GM21381 (cell line): ENCODE measurements at regions not wholly inside any gene's neighbourhood (a gene's known extent, or its start where the extent isn't known, plus 50 kb on each side); places are given as distances from the start of the nearest gene placed in this dataset.
"Not testable (repeated sequence)": the region's sequence is repeated elsewhere in the genome, so short reads cannot be mapped to it uniquely, and the experiment has no call there.

ENCODE experiments used
- ATAC-seq: cut with Tn5 transposase; IDR thresholded peaks from one replicate; pipeline ENCODE4 v1.9.1; 2021; ENCODE audit warnings: mild to moderate bottlenecking, moderate library complexity; ENCODE audit not compliant: unreplicated experiment

DNA sequence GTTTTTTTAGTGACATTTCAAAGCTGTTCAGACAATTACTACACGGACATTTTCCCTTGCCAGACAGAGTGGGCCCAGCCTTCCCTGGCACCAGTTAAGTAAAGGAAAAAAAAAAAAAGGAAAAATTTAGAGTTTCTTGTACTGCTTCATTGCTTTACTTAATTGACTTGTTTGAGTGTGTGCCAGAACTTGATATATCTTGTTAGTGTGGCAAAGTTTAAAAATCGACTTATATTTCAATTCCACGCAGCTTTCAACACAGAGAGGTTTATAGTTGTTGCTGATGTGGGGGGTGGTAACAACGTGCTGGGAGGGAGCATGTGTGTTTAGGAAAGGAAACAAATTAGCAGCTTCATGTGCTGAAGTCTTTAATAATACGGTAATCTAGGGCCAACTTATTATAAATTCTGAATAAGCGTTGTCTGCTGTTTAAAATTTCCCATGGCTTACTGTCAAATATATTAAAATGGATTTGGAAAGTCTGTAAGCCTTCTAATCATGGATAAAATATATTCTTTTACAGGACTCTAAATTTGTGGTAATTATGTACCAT is 1104.6 kb downstream of the SORCS3 start:
- no peak for ATAC-seq

DNA sequence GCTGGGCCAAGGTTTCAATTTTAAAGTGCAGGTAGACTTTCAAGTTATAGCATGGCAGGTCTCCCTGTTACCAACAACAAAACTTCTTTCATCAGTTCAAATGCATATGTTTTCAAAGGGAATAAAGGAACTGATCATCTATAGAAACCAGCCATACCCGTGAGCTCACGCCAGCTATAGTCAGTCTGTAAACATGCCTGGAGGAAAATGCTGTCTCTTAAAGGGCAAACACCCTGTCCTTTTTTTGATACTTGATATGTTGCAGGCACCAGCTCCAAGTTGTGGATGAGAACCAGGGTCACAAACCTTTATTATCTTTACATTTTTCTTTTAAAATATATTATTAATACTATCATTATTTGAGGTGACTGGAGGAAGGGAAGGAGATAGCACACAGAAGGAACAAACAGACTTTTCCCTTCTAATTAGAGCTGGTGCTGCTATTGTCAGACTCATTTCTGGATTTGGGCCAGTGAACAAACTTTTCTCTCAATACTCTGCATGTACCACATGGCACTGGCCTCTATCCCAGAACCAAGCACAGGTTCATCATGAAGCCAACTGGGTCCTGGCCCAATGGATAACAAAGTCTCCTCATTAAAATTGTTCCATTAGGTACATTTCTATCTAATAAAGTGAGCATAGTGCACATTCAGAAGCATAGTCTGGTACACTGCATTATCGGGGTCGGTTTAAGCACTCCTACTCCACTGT is 1102.4 kb downstream of the SORCS3 start:
- no peak for ATAC-seq

DNA sequence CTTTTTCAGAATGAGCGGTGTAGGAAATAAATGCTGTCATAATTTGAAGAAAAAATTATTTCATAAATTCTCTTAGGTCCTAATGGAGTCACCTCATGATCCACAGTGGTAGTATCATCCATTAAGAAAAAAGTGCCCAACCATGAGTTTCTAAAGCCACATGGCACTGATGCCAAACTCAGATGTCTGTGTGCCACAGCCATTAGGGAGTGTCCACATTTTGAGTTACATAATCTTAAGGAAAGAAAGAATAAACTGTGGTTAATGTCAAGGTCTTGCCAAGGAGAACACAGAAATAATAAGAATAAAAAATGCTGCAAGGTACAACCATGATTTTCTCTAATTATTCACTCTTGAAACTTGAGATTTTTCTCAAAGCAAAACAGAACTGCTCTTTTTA is 1101.8 kb downstream of the SORCS3 start:
- ATAC-seq: no peak

DNA sequence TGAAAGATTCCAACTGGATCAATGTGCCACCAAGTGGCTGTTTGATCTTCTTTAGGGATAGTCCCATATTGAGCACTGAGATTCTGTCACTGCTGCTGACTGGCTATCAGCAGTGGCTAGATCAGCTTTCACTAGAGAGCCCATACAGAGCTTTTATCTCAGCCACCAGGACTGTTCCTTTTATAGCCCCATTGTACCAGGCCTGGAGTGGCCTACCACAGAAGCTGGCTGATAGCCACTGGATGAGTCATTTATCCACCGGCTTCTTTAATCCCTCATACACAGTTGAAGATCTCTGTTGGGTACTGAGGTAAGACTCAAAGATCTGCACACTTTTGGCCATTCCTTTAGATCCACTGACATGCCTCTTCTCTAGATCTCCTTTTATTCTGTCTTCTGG is 1101.1 kb downstream of the SORCS3 start:
- ATAC-seq: no peak

DNA sequence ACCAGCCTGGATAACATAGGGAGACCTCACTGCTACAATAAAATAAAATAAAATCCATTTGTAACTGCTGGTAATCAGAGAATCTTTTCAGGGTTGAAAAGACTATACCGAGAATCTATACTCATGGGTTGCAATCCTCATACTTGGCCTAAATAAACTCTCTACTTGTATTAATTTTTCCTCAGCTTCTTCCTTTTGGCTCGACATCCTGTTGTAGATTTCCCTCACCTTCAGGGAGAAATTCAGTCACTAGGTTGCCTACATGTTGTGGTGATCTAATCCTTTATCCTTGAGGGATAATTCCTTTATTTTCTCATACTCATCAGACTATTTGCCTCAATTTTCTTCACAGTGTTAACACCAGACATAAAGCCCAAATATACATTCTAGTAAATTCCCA is 1093.4 kb downstream of the SORCS3 start:
- no peak for ATAC-seq

DNA sequence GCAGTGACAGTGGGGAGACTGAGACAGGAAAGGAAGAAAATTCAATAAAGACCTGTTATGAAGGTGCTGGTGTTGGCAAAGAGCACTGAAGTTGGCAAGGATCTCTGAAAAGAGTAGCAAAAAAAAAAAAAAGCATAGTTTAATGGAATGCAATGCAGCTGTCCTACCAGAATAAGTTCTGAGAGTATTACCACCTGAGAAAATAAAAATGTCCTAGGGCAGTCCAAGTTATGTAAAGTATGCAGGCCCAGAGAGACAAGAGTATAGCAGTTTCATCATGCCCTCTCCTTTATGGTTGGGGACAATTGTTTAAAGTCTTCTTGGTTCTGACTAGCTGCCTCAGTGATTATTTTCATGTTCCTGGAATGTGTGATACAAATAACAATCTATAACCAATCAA is 1092.8 kb downstream of the SORCS3 start:
- no peak for ATAC-seq

DNA sequence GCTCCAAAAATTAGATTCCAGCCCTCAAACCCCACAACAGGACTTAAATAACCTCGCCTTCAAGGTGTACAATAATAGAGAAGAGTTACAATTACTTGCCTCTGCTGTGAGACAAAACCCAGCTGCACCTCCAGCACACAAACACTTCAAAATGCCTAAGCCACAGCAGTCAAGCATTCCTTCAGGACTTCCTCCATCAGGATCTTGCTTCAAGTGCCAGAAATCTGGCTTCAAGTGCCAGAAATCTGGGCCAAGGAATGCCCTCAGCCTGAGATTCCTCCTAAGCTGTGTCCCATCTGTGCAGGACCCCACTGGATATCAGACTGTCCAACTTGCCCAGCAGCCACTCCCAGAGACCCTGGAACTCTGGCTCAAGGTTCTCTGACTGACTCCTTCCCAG is 1088.3 kb downstream of the SORCS3 start:
- no peak for ATAC-seq

DNA sequence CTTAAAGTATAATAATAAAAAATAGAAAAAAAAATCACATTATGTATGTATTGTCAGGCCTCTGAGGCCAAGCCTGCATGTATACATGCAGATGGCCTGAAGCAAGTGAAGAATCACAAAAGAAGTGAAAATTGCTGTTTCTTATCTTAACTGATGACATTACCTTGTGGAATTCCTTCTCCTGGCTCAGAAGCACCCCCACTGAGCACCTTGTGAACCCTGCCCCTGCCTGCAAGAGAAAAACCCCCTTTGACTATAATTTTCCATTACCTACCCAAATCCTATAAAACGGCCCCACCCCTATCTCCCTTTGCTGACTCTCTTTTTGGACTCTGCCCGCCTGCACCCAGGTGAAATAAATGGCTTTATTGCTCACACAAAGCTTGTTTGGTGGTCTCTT is 1086.5 kb downstream of the SORCS3 start:
- ATAC-seq: not testable (repeated sequence)

DNA sequence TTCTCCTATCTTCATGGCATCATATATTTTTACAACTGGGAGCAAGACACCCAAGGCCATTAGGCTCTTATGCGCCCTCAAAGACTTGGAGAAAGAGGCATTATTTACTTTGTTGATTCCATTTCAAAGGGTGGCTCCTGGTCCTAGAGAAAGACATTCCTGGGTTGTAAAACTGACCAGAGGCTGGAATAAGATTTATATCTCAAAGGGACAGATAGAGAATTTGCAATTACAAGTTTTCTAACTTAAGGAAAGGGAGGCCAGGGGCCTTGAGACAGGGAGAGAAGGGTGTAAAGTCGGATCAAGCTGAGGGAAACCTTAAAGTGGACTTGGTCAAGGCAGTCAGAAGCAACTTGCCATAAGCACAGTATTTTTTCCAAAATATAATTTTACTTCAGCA is 1086.0 kb downstream of the SORCS3 start:
- ATAC-seq: no peak

DNA sequence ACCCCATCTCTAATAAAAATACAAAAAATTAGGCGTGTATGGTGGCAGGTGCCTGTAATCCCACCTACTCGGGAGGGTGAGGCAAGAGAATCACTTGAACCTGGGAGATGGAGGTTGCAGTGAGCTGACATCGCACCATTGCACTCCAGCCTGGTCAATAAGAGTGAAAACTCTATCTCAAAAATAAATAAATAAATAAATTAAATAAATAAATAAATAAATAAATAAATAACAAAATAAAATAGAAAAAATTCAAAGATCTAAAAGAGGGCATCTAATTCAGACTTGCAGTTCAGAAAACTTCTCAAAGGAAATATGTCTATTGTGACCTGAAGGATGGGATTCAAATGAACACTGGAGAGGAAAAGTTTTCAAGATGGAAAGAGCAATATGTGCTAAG is 1085.1 kb downstream of the SORCS3 start:
- no peak for ATAC-seq

DNA sequence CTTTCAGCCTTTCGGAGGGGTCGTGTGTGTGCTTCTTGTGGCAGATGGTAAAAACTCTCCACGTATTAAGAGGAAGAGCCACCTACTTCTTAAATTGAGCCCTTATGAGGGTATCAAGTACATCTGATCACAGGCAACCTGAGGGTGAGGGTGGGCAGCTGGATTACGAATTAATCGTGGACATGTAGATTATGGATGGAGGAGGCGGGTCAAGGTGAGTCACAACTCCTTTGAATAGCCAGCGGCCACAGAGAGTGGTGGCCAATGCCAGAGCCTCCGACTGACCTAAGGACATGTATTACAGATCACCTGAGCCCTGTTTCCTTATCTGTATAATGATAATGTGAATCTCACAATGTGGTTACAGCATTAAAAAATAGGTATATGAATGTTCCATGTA is 1083.9 kb downstream of the SORCS3 start:
- ATAC-seq: no peak

DNA sequence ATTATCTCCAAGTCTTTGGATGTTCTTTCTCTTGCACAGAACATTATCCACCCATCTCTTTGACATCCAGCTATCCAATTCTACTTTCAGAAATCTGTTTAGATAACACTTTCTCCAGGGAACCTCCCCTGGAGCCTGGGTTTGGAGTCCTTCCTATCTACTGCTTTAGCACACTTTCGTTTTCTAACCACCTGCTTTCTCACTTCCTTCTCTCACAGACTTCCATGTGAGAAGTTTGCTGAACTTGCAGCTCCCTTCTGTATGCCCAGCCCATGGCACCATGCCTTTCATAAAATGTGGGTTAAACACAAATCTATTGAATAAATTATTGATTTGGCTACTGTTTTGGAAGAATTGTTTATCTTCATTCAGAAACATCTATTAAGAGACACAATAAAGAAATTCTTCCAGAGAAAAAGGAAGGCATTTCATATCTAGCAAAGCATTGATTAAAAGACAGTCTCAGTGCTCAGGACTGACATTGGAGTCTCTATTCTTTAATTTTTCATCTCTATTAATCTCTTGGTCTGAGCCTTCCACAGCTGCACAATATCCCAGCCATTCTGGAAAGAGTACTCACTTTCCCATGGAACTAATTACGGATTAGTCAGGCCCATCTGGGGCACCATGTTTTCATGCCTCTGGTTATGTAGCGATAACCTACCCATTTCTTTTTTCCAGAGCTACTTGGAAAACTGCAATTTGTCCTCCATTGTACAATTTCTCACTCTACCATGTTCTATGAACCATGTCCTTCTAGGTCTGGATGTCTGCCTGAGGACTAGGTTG is 1077.3 kb downstream of the SORCS3 start:
- no peak for ATAC-seq

DNA sequence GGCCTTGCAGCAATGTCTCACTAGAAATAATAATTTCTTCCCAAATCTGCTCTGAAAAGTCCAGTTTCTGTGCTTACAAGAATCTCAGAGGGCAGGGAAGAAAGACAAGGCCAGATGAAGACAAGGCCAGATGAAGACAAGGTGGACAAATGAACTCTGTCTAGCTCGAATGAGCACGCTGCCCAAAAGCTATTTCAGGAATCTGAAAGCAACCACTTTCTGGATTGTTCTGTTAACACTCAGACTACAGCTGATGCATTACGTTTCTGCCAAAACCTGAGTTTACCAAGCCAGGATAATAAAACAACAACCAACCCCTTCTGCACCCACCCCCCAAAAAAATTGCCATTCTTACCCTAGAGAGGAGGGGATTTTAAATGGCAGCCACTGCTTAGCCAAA is 1073.6 kb downstream of the SORCS3 start:
- ATAC-seq: no peak

DNA sequence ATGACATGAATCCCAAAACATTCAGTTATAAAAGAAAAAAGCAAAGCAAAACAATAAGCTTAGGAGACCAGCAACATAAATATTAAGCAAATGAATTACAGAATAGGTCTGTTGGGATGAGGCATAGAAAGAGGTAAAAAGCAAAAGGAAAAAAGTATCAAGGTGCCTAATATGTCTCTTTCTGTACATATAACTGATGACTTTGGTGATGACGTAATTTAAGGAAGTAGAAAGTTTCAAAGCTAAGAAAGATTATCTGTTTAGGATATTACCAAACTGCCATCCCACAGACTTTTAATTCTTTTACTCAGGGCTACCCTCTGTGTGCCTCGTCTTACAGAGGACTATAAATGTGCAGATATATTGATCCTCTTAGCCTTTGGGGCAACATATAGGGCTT is 1066.5 kb downstream of the SORCS3 start:
- no peak for ATAC-seq

DNA sequence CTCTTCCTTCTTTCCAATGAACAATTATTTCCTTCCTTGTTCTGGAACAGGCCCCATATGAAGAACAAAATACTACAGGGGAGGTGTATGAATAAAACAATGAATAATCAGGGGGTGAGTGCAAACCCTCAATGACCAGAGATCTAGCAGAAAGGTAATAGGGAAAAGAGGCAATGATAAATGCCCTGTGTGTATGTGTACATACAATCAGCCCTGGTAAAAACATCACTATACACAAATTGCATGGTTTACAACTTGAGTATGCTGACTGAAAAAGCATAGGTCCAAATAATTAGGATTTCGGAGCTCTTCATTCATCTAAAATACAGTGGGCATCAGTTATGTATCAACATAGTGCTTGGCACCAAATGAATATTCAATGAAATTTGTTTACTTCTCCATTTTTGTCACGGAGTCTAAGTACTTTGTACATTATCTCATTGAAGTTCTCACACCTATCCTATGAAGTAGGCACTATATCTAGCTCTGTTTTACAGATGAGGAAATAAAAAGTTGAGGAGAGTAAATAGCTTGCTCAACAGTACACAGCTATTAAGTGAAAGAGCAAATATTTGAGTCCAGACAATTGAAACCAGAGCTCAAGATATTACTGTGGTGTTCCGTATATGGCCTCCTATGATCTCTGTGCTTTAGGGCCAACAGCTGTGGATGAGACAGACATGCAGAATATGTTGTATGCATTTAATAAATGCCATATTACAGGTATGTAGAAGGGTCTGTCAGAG is 1065.4 kb downstream of the SORCS3 start:
- ATAC-seq: no peak

DNA sequence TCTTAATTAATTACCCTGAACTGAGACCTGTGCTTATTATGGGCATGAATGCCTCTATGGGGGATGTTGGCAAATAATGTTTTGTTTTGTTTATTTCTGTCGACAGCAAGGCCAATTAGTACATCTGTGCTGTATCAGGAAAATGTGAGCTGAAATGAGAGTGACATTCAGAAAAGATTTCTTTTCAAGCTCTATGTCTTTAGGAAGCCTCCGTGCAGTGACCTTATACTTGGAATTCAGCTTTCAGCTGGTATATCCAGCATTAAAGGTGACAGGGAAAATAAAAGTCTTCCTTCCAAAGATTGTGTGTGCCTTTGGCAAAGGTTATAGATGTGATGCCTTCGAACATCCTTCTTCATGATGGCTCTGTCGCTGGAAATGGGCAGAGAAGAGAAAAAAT is 1061.1 kb downstream of the SORCS3 start:
- ATAC-seq: no peak

DNA sequence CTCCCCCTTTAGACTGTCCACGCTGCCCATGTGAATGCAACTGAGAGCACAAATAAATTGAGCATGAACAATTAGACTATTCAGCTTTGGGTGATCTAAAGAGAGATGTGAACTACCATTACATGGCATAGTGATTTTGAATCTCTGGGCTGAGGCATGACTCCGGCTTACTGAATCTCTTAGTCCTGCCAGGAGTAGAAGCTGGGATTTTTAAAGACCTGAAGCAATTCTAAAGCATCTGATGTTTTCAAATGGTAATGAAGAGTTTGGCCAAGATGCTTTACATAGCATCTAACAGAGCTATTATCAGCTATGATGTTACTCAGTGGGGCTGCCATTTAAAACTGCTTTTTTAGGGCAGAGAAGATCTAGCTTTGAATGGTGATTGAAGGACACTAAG is 1059.1 kb downstream of the SORCS3 start:
- no peak for ATAC-seq

DNA sequence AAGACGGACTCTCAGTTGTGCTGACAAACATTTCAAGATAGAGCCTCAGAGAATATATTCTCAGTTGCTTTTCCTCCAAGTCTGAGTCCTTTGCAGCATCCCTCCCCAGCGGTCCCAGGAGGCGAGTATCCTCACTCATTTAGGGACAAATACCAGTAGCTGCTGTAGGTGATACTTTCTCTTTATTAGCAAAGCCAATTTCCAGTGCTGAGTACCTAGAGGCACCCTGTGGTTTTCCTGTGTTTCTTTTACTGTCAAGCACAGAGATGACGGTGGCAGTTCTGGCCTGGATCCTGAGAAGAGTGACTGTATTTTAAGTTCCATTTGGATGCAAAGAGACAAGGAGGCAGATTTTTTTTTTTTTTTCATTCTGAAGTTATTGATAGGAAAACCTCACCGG is 1058.4 kb downstream of the SORCS3 start:
- no peak for ATAC-seq

DNA sequence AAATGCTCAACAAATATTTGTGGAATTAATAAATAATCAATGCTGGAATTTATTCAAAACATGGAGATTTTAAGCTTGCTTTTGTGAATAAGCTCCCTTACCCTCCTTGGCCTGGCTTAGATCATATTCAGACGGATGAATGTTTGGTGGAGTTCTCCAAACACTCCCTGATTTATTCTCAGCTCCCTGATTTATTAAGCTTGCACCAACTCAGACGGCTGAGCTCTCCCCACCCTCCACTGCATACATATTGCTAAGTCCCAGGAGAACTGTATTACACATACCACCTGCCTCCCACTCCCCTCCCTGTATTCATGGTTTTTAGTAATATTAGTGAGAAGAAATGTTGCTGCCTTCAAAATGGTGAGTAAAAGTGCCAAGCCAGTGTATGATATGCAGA is 1057.5 kb downstream of the SORCS3 start:
- no peak for ATAC-seq

DNA sequence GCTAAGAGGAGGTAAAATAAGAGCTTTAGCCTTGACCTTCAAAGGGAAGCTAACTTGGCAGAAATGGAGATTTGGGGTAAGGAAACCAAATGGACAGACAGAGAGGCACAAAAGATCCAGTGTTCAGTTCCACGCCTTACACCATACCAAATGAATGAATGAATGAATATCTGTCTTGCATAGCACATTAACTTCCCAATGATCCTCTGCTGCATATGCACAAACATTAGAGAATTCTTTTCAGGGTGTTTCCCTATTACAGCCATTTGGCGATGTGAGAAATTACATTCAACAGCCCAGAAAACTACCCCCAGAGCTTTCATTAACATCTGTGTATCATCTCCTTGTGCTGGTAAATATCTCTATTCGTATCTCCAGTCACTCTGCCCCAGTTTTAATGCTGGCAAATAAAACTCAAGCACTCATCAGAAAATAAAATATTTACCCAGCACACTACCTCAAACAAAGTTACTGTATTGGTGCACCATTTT is 1056.2 kb downstream of the SORCS3 start:
- no peak for ATAC-seq

DNA sequence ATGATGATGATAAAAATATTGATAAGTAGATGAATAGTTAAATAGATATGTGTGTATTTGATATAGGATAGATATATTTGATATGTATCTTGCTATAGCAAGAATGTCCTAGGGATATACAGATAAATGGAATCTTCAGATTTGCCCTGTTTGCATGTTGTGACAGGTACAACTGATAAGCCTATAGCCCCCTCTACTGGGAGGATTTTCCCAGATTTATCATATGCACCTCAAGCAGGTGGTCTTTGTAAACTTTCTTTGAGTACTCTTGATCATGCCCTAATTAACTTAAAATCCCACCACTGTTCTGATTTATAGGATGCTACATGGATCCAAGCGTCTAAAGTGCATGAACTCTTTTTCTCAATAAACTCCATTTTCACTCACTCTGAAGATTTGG is 1050.7 kb downstream of the SORCS3 start:
- ATAC-seq: no peak
